OCI-LY3 (cell line): ENCODE measurements at regions not wholly inside any gene's neighbourhood (a gene's known extent, or its start where the extent isn't known, plus 50 kb on each side); places are given as distances from the start of the nearest gene placed in this dataset.

ENCODE experiments used
- H2AFZ ChIP-seq: fragments of 200-600, 300-600 bp; shearing (Covaris generic); 2 replicates; pipeline ENCODE4 v1.6.0; 2014; ENCODE audit warnings: antibody characterized with exemption, low read depth, low read length
- H3K27ac ChIP-seq: fragments of 200-600, 300-600 bp; sonication (generic); 2 replicates; pipeline ENCODE4 v1.5.1; 2014; ENCODE audit warnings: mild to moderate bottlenecking, low read length, moderate library complexity, mixed read lengths
- H3K27me3 ChIP-seq: fragments of 200-600, 300-600 bp; sonication (generic); 2 replicates; pipeline ENCODE4 v1.6.1; 2014; ENCODE audit warnings: low read depth, low read length, mixed read lengths
- H3K36me3 ChIP-seq: fragments of 200-600, 300-600 bp; sonication (generic); replicated peaks from 2 replicates; pipeline ENCODE3; 2014; ENCODE audit warnings: low read depth, low read length, mixed read lengths
- H3K4me1 ChIP-seq: fragments of 300-600, 200-600 bp; sonication (generic); 2 replicates; pipeline ENCODE4 v1.6.1; 2014; ENCODE audit warnings: low read length, mixed read lengths
- H3K4me2 ChIP-seq: fragments of 200-600, 300-600 bp; sonication (generic); 2 replicates; pipeline ENCODE4 v1.6.1; 2014; ENCODE audit warnings: low read length, mixed read lengths
- H3K4me3 ChIP-seq: fragments of 300-600, 200-600 bp; sonication (generic); 2 replicates; pipeline ENCODE4 v1.5.1; 2014; ENCODE audit warnings: antibody characterized with exemption, mild to moderate bottlenecking, low read length, moderate library complexity
- H3K79me2 ChIP-seq: fragments of 300-600, 200-600 bp; shearing (Covaris generic); 2 replicates; pipeline ENCODE4 v1.6.1; 2014; ENCODE audit warnings: mild to moderate bottlenecking, low read length, mixed read lengths
- H3K9ac ChIP-seq: fragments of 300-600, 200-600 bp; shearing (Covaris generic); 2 replicates; pipeline ENCODE4 v1.6.0; 2014; ENCODE audit warnings: mild to moderate bottlenecking, low read length, moderate library complexity
- H3K9me3 ChIP-seq: fragments of 200-600, 300-600 bp; shearing (Covaris generic); 2 replicates; pipeline ENCODE4 v1.6.1; 2014; ENCODE audit warnings: low read length, mixed read lengths; ENCODE audit not compliant: insufficient read depth
- H4K20me1 ChIP-seq: fragments of 200-600, 300-600 bp; sonication (generic); 2 replicates; pipeline ENCODE4 v1.6.1; 2016; ENCODE audit warnings: low read length, mixed read lengths; ENCODE audit not compliant: insufficient read depth
- CTCF ChIP-seq: fragments of 200-600, 300-600 bp; sonication (generic); IDR thresholded peaks from 2 replicates; pipeline ENCODE4 v1.5.1; 2014; ENCODE audit warnings: antibody characterized with exemption, low read length, low read depth
- EZH2phosphoT487 ChIP-seq: fragments of 200-600 bp; shearing (Covaris generic); IDR thresholded peaks from 2 replicates; pipeline ENCODE4 v1.6.1; 2018; ENCODE audit warnings: antibody characterized with exemption, mixed run types, low read depth

- TF ChIP-seq CTCF (no peak), EZH2phosphoT487 (no peak)
- H3K9me3 ChIP-seq: no peaks in the 10 kb centered on the region
- no peaks in the 10 kb centered on the region for H3K36me3 ChIP-seq
- no peaks in the 10 kb centered on the region for H3K27me3 ChIP-seq
- no peaks in the 10 kb centered on the region for H4K20me1 ChIP-seq
- no peak overlapping the region for H3K4me2 ChIP-seq
- no peak overlapping the region for H3K4me3 ChIP-seq
- H3K4me1 ChIP-seq: no peaks in the 10 kb centered on the region
- H3K79me2 ChIP-seq: no peaks in the 10 kb centered on the region
- no peak overlapping the region for H3K27ac ChIP-seq
- no peak overlapping the region for H3K9ac ChIP-seq
- no peak overlapping the region for H2AFZ ChIP-seq
Observed at GRCh38 chrX:107565931-107566603, 62.2 kb upstream of the PRPS1 start.

- TF ChIP-seq EZH2phosphoT487 (no peak), CTCF (no peak)
- H3K79me2 ChIP-seq: no peaks in the 10 kb centered on the region
- no peak overlapping the region for H3K4me2 ChIP-seq
- no peak overlapping the region for H3K27ac ChIP-seq
- no peak overlapping the region for H3K4me3 ChIP-seq
- no peak overlapping the region for H2AFZ ChIP-seq
- H3K4me1 ChIP-seq: no peaks in the 10 kb centered on the region
- H3K27me3 ChIP-seq: no peaks in the 10 kb centered on the region
- H3K9ac ChIP-seq: no peak overlapping the region
- H4K20me1 ChIP-seq: no peaks in the 10 kb centered on the region
- no peaks in the 10 kb centered on the region for H3K9me3 ChIP-seq
- no peaks in the 10 kb centered on the region for H3K36me3 ChIP-seq
Observed at GRCh38 chrX:107566604-107567262, 61.6 kb upstream of the PRPS1 start.

- no peaks in the 10 kb centered on the region for H3K9me3 ChIP-seq
- H3K4me2 ChIP-seq: no peak overlapping the region
- no peaks in the 10 kb centered on the region for H3K4me1 ChIP-seq
- no peak overlapping the region for H2AFZ ChIP-seq
- H3K27ac ChIP-seq: no peak overlapping the region
- H3K36me3 ChIP-seq: no peaks in the 10 kb centered on the region
- H3K79me2 ChIP-seq: no peaks in the 10 kb centered on the region
- H3K27me3 ChIP-seq: no peaks in the 10 kb centered on the region
- H3K4me3 ChIP-seq: no peak overlapping the region
- no peak overlapping the region for H3K9ac ChIP-seq
- no peaks in the 10 kb centered on the region for H4K20me1 ChIP-seq
- TF ChIP-seq EZH2phosphoT487: no peak
- TF ChIP-seq CTCF: no peak
Observed at GRCh38 chrX:107567370-107567769, 60.9 kb upstream of the PRPS1 start.

- Histone ChIP-seq H3K27me3 (no peaks in the 10 kb centered on the region), H3K4me2 (no peak overlapping the region), H3K9ac (no peak overlapping the region)
Observed at GRCh38 chrX:107571296-107571998, 56.9 kb upstream of the PRPS1 start.

More at GRCh38 chrX:107571296-107571998, 56.9 kb upstream of the PRPS1 start:
- no peaks in the 10 kb centered on the region for H3K79me2 ChIP-seq
- H3K36me3 ChIP-seq: no peaks in the 10 kb centered on the region
- TF ChIP-seq CTCF (no peak), EZH2phosphoT487 (no peak)
- no peaks in the 10 kb centered on the region for H3K4me1 ChIP-seq
- no peak overlapping the region for H3K27ac ChIP-seq
- H4K20me1 ChIP-seq: no peaks in the 10 kb centered on the region
- no peaks in the 10 kb centered on the region for H3K9me3 ChIP-seq
- no peak overlapping the region for H3K4me3 ChIP-seq
- no peak overlapping the region for H2AFZ ChIP-seq
